Stimulated activated naive CD8-positive, alpha-beta T cell treated with anti-CD3 and anti-CD28 coated beads, Interleukin-15, Interleukin-2, amounts not matched to agents 100 ng/mL and 50 ng/mL, for 24 hours (primary cell): ENCODE measurements at regions not wholly inside any gene's neighbourhood (a gene's known extent, or its start where the extent isn't known, plus 50 kb on each side); places are given as distances from the start of the nearest gene placed in this dataset.
"Not testable (repeated sequence)": the region's sequence is repeated elsewhere in the genome, so short reads cannot be mapped to it uniquely, and the experiment has no call there.

Experiments used
- H3K27ac Mint-ChIP-seq: one replicate; pipeline ENCODE4 v1.8.0; 2021; ENCODE audit warnings: mild to moderate bottlenecking, mixed read lengths
- H3K27me3 Mint-ChIP-seq: one replicate; pipeline ENCODE4 v1.8.0; 2021; ENCODE audit warnings: mixed read lengths
- H3K36me3 Mint-ChIP-seq: one replicate; pipeline ENCODE4 v1.8.0; 2021; ENCODE audit warnings: low read depth, mixed read lengths
- H3K4me1 Mint-ChIP-seq: one replicate; pipeline ENCODE4 v1.8.0; 2021; ENCODE audit warnings: low read depth, mixed read lengths
- H3K4me3 Mint-ChIP-seq: one replicate; pipeline ENCODE4 v1.8.0; 2021; ENCODE audit warnings: mild to moderate bottlenecking, mixed read lengths
- H3K9me3 Mint-ChIP-seq: one replicate; pipeline ENCODE4 v1.8.0; 2021; ENCODE audit warnings: mixed read lengths

DNA sequence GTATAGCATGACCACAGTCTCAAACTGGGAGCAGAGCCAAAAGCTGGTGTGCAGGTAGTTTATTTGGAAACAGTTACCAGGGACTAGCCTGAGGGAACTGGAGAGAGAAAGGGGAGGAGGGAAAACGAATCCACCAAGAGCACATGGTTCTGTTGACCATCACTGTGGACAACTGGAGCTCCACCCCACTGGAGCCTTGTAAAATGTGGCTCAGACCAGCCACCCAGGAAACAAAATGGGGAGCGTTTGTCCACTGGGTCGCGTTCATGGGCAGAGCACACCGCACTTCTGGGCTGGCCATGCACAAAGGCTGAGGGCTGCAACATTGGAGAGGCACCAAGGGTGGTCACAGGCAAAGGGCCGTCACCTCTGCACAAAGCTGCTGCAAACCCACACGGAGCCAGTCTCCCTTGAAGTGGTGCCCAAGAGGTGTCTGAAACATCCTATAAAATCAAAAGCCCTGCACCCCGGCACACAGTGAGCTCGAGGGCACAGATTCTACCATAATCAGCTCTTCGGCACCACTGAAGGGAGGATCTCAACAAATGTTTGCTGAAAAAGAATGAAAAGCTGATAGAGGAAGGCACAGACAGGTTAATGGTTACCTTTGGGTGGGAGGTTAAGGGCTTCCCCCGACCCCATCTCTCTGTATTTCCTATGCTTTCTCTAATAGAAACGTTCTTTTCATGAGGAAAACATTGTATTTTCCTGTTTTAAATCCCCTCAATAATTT lies 192.9 kb downstream of the INHBB start:
- H3K4me1 Mint-ChIP-seq = no peaks in the 10 kb centered on the region
- no peak overlapping the region for H3K4me3 Mint-ChIP-seq

DNA sequence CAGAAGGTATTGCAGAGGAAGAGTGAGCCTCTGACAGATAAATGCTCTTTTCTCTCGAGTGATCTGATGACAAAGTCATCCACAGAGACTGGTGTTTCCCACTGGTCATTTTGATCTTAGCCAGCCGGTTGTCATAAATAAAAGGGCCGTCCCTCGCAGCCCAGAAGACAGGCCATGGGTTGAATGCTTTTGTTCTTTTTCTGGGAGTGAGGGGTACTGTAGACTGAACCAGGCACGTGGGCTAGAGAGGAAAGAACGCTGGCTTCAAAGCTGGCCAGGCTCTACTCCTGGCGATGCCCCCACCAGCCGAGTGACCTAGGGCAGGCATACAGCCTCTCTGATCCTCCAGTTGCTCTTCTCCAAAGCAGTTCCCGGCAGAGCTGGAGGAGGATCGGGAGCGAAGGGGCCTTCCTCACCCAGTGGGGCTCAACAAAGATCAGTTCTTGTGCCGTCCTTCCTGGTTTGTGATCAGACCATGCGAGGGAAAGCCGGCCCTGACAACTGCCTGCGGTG lies 193.5 kb downstream of the INHBB start:
- no peaks in the 10 kb centered on the region for H3K4me1 Mint-ChIP-seq
- H3K27me3 Mint-ChIP-seq = no peaks in the 10 kb centered on the region
- no peak overlapping the region for H3K27ac Mint-ChIP-seq
- no peaks in the 10 kb centered on the region for H3K36me3 Mint-ChIP-seq
- H3K4me3 Mint-ChIP-seq = no peak overlapping the region
- H3K9me3 Mint-ChIP-seq = no peaks in the 10 kb centered on the region

More for the DNA sequence above, 192.9 kb downstream of the INHBB start:
- Mint-ChIP-seq H3K27me3 (no peaks in the 10 kb centered on the region), H3K9me3 (no peaks in the 10 kb centered on the region), H3K36me3 (no peaks in the 10 kb centered on the region), H3K27ac (no peak overlapping the region)

DNA sequence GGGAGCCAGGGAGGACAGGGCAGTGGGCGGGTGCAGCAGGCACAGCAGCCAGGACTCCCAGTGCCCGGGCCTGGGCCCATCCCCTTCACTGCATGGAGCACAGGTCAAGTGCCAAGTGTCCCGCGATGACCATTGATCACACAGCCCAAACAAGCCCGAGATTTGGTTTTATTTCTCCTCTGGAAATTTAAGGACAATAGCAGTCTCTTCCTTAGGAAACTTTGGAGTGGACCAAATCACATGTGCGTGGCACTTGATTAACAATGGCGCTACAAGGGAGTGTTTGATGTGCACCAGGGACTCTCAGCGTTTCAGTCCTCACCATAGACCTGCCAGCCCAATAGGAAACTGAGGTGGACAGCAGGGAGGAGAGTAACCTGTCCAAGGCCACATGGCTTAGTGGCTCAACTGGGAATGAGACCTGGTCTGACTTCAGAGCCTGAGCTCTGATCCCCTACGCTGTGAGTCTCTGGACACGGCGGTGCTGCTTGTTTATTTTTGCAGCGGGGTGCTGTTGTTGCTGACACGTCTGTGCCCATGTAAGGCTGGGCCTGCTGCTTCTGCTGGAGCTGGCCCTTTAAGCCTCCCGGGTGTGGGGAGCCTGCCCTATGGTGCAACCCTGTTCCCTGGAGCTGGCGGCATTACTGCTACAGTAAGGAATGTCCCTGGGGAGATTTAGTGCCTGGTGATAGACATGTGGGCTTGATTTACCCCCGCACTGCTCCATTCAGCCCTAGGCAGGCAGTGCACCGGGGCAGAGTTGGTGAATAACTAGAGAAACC lies 194.2 kb downstream of the INHBB start:
- H3K27ac Mint-ChIP-seq = no peak overlapping the region
- no peaks in the 10 kb centered on the region for H3K4me1 Mint-ChIP-seq
- no peak overlapping the region for H3K4me3 Mint-ChIP-seq
- H3K27me3 Mint-ChIP-seq = no peaks in the 10 kb centered on the region
- H3K9me3 Mint-ChIP-seq = no peaks in the 10 kb centered on the region
- H3K36me3 Mint-ChIP-seq = no peaks in the 10 kb centered on the region

DNA sequence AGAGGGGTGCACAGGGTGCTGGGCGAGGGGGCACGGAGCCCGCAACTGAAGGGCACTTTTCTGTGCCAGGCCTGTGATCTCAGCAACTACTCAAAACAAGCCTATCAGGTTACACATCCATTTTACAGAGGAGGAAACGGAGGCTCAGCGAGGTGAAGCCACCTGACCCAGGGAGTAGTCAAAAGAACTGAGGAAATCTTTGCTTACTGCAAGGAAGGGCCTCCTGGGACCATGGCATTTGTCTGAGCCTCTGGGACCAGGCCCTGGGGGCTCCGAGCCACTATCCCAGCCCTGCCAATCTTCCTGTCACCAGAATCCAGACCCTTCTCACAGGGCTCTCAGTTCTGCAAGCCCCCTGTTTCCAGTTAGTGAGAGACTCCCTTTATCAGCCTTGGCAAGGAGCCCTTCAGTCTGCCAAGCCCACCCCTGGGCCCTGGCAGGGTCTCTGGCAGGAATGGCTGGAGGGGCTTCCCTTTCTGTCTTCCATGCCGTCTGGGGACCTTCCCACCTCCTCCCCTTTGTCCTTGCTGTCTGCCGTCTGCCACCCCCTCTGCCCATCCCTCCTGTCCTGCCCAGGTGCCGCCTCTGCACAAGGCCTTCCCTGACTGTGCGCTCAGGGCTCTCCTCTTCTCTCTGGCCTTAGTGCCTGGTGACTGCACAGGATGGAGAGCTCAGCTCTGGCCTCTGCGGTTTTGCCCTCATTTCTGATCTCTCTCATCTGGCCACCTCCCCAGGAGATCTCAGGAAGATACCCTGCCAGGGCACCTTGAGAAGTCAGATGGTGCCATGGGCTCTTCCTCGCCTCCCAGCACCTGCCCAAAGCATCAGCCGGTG lies 194.7 kb upstream of the GLI2 start:
- Mint-ChIP-seq H3K27me3 (no peaks in the 10 kb centered on the region), H3K4me3 (no peak overlapping the region), H3K9me3 (no peaks in the 10 kb centered on the region), H3K27ac (no peak overlapping the region), H3K36me3 (no peaks in the 10 kb centered on the region), H3K4me1 (no peaks in the 10 kb centered on the region)

DNA sequence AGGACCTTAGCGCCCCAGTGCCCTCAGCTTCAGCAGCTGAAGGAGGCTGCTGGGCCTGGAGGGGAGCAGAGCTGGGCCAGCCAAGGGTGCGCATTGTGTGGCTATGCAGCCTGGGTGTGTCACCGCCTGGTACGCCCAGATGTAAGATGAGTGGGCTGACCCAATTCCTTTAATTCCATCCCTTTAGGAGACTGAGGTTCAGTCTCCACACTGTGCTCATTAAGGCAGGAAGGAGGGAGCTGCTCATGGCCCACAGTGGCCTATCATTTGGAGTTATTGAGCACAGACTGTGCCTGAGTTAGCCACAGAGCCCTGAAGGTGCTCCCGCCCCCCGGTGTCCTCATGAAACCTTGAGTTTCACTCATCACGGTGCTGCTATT lies 194.1 kb upstream of the GLI2 start:
- H3K4me1 Mint-ChIP-seq = no peaks in the 10 kb centered on the region

DNA sequence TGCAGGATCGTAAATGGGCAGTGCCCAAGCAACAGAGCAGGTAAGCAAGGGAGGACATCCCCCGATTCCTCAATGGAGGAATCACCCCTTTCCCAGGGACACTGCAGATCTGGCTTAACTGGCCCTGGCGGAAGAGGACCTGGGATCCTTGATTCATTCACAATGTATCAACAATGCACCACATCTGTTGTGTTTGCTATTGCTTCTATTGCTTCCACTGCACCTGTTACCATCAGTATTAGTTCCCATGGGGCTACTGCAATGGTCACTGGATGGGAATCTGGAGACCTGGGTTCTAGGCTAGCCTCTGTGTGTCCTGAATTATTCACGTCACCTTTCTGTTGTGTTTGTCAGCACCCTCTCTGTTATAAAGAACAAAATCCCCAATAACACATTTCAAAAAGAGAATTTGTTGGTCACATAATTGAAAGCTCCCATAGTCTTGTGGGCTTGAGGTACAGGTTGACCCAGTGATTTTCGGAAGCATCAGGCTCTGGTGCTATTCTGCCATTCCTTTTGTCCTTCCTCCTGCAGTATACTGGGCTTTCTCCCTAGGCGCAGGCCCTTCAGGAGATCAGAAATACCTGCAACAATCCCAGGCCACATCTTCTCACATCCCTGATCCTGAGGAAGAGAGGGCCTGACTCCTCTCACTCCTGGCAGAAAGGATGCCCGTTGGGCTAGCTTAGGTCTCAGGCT lies 193.5 kb upstream of the GLI2 start:
- H3K27ac Mint-ChIP-seq = no peak overlapping the region
- H3K27me3 Mint-ChIP-seq = no peaks in the 10 kb centered on the region
- no peaks in the 10 kb centered on the region for H3K4me1 Mint-ChIP-seq
- no peak overlapping the region for H3K4me3 Mint-ChIP-seq
- no peaks in the 10 kb centered on the region for H3K36me3 Mint-ChIP-seq
- H3K9me3 Mint-ChIP-seq = no peaks in the 10 kb centered on the region

More for the DNA sequence above, 194.1 kb upstream of the GLI2 start:
- H3K9me3 Mint-ChIP-seq = no peaks in the 10 kb centered on the region
- no peak overlapping the region for H3K27ac Mint-ChIP-seq
- H3K4me3 Mint-ChIP-seq = no peak overlapping the region
- H3K27me3 Mint-ChIP-seq = no peaks in the 10 kb centered on the region
- no peaks in the 10 kb centered on the region for H3K36me3 Mint-ChIP-seq

DNA sequence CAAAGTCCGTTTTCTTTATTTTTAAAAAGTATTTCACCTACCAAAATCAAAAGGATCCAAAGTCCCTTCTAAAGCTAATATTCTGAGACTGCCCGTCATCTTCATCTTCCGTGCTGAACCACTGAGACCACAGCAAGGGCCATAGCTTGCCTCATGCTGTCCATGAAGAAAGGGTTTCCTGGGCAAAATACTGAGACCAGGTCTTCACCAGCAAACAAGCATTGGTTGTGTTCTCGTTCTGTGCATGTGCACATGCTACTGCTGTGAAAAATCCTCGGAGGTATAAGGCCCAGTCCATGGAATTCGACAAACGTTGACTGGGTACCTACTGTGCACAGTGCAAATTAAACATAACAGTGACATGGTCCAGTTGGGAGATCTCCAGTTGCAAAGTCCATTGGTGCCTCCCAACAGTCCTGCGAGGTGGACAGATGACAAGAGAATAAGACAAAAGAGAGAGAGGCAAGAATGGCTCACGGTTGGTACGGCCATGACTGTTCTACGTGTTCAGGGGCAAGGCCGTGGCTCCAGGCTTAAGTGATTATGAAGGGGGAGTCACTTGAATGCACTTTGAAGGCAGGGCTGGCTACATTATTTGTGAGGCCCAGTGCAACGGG lies 192.6 kb upstream of the GLI2 start:
- no peaks in the 10 kb centered on the region for H3K27me3 Mint-ChIP-seq
- H3K4me1 Mint-ChIP-seq = no peaks in the 10 kb centered on the region
- no peaks in the 10 kb centered on the region for H3K9me3 Mint-ChIP-seq
- H3K27ac Mint-ChIP-seq = no peak overlapping the region
- H3K36me3 Mint-ChIP-seq = no peaks in the 10 kb centered on the region
- no peak overlapping the region for H3K4me3 Mint-ChIP-seq

DNA sequence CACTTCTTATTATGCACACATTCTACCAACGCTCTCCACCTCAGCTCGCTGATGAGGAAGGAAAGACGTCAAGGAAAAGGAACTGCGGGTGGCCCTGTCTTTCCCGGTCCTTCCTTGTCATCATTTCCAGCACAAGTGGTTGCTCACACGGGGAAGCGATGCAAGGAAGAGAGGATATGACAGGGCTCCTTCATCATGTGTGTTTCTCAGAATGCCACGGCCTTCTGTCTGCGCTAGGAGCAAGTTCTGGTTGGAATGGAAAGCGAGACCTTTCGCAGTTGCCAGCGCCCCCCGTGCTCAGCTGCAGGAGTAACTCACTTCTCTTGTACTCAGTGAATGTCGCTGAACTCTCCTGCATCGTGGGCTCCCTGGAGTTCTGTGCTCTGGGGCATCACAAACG lies 191.8 kb upstream of the GLI2 start:
- no peaks in the 10 kb centered on the region for H3K4me1 Mint-ChIP-seq
- H3K36me3 Mint-ChIP-seq = no peaks in the 10 kb centered on the region
- H3K27me3 Mint-ChIP-seq = no peaks in the 10 kb centered on the region

DNA sequence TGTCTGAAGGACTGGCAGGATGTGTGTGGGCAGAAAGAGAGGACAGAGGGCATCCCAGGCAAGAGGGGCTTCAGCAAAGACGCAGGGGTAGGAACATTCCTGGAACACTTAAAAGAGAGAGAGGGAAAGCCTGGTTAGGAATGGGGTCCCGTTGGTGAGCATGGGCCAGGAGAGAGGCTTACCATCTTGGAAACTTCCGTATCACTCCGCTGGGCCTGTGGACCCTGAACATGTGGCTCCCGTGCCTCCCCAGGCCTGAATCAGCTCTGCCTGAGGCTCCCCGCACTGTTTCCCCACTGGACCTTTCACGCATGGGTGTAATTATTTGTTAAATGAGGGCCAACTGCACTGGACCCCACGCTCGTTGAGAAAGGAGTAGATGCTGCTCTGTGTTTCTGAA lies 191.1 kb upstream of the GLI2 start:
- no peak overlapping the region for H3K4me3 Mint-ChIP-seq
- H3K4me1 Mint-ChIP-seq = no peaks in the 10 kb centered on the region
- no peaks in the 10 kb centered on the region for H3K36me3 Mint-ChIP-seq
- no peaks in the 10 kb centered on the region for H3K9me3 Mint-ChIP-seq
- H3K27me3 Mint-ChIP-seq = no peaks in the 10 kb centered on the region
- no peak overlapping the region for H3K27ac Mint-ChIP-seq

More for the DNA sequence above, 191.8 kb upstream of the GLI2 start:
- Mint-ChIP-seq H3K27ac (no peak overlapping the region), H3K4me3 (no peak overlapping the region), H3K9me3 (no peaks in the 10 kb centered on the region)

DNA sequence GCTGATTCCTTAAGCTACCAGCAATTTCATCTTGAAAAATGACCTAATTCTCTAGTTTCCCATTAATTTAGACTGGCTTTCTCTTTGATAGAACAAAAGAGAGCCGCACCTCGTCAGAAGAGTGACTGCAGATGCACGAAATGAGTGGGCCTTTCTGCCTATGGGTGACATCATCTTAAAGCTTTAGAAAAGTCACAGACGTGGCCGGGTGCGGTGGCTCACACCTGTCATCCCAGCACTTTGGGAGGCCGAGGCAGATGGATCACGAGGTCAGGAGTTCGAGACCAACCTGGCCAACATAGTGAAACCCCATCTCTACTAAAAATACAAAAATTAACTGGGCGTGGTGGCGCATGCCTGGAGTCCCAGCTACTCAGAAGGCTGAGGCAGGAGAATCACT lies 190.7 kb upstream of the GLI2 start:
- H3K36me3 Mint-ChIP-seq, H3K27me3 Mint-ChIP-seq, H3K4me3 Mint-ChIP-seq, H3K27ac Mint-ChIP-seq, H3K9me3 Mint-ChIP-seq, H3K4me1 Mint-ChIP-seq: not testable (repeated sequence)

DNA sequence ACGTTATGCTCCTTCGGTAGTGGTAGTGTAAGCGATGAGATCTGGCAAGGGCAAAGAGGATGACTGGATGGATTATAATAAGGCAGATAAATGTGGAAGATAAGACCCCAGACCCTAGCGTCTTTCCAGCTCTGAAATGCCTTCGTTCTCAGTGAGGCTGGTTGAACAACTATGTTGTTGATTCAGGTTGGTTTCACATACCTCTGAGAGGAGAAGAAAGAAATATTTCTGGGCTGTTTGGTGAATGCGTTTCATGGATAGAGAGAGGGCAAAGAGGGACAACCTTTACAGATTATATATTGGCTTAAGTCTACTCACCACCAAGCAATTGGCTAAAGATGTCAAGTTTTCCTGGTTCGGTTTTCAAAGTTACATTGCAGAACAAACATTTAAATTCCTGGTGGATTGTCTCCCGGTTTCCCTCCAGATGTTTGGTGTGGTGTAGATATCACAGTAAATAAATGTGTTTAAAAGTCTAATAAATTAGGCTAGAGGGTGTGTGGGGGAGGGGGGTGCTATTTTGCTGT lies 190.1 kb upstream of the GLI2 start:
- H3K4me3 Mint-ChIP-seq = no peak overlapping the region
- H3K36me3 Mint-ChIP-seq = no peaks in the 10 kb centered on the region
- no peak overlapping the region for H3K27ac Mint-ChIP-seq

DNA sequence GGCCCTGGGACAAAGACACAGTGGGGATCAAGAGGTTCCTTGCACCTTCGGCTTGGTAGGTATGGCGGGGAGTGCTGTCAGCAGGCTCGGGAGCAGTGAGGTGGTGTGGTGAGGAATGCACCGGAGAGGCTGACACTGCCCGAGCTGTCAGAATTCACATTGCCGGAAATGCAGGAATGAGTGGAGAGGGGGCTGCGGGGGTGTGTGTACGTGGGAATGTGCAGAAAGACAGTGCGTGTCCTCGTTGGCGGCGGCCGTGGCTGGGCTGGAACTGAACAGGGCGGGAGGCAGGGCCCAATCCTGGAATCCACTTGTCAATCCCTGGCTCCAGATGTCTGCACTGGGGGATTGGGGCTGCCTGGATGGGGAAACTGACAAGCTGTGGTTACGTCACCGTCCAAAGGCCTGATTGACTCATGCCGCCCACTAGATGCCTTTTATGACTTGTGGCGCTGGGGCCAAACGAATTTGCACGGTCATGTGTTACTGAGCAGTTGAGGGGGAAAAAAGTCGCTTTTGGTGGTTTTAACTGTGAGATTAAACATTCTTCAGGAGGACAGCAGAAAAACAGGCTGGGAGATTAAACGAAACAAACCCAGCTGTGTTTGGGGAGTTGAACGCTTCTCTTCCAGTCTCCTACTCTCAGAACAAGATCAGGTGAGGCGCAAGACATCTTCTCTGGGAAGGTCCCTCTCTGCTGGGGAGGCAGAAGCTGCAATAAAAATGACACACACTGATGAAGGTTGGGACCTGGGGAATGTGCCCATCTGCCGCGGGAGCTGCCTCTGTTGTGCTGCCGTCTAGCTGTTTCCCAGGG lies 189.4 kb upstream of the GLI2 start:
- no peaks in the 10 kb centered on the region for H3K27me3 Mint-ChIP-seq

More for the DNA sequence above, 190.1 kb upstream of the GLI2 start:
- no peaks in the 10 kb centered on the region for H3K27me3 Mint-ChIP-seq
- no peaks in the 10 kb centered on the region for H3K4me1 Mint-ChIP-seq
- no peaks in the 10 kb centered on the region for H3K9me3 Mint-ChIP-seq

DNA sequence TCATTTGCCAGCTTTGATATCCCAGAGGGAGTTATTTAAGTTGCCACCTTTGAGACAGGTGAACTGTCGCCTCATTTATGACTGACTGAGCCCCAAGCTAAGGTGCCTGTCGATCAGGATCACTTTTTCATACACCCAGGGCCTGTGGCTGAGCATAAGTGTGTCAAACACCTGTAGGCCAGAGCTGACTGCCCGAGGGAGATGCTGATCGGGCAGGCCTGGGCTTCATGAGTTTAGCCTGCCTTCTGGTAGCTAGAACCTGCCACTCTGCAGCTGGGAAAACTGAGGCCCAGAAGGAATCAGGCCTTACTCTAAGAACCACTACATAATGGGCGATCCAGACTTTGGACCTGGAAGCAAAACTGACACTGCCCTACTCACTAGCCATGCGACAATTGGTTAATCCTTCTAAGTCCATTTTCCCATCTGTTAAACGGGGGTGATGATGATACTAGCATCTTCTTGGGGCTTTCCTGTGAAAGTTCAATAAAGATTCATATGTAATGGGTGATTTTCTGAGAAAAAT lies 188.7 kb upstream of the GLI2 start:
- H3K36me3 Mint-ChIP-seq = no peaks in the 10 kb centered on the region
- no peak overlapping the region for H3K4me3 Mint-ChIP-seq
- no peaks in the 10 kb centered on the region for H3K9me3 Mint-ChIP-seq
- H3K27ac Mint-ChIP-seq = no peak overlapping the region
- H3K27me3 Mint-ChIP-seq = no peaks in the 10 kb centered on the region
- no peaks in the 10 kb centered on the region for H3K4me1 Mint-ChIP-seq

More for the DNA sequence above, 189.4 kb upstream of the GLI2 start:
- Mint-ChIP-seq H3K9me3 (no peaks in the 10 kb centered on the region), H3K4me3 (no peak overlapping the region), H3K4me1 (no peaks in the 10 kb centered on the region), H3K27ac (no peak overlapping the region), H3K36me3 (no peaks in the 10 kb centered on the region)
